Colonic mucosa (tissue), 4 donors: ENCODE measurements at regions not wholly inside any gene's neighbourhood (a gene's known extent, or its start where the extent isn't known, plus 50 kb on each side); places are given as distances from the start of the nearest gene placed in this dataset.
"Not testable (repeated sequence)": the region's sequence is repeated elsewhere in the genome, so short reads cannot be mapped to it uniquely, and the experiment has no call there.

Experiments used
- DNase-seq: peaks from one replicate; pipeline ENCODE4 v3.0.0-alpha.2; 2020
- H3K27ac ChIP-seq: fragments of 200-600 bp; one replicate; pipeline ENCODE4 v1.8.0; 2021
- H3K27me3 ChIP-seq: fragments of 200-600 bp; one replicate; pipeline ENCODE4 v1.8.0; 2021
- H3K36me3 ChIP-seq: fragments of 200-600 bp; one replicate; pipeline ENCODE4 v1.8.0; 2021
- H3K4me1 ChIP-seq: fragments of 200-600 bp; one replicate; pipeline ENCODE4 v1.8.0; 2021; ENCODE audit warnings: mild to moderate bottlenecking
- H3K4me3 ChIP-seq: fragments of 200-600 bp; one replicate; pipeline ENCODE4 v1.8.0; 2021
- H3K9ac ChIP-seq, 2 donors: one replicate each; pipeline ENCODE4 v1.7.0; 2013; ENCODE audit warnings: control low read depth in 2 of 2, low read depth in 2 of 2, low read length in 2 of 2
- H3K9me3 ChIP-seq: fragments of 200-600 bp; one replicate; pipeline ENCODE4 v1.8.0; 2021
- intact Hi-C: fragments of 100-400 bp; cut with DNase I; formaldehyde crosslinking; loops from one replicate; pipeline ENCODE4 v1.14.1; 2022
- TF ChIP-seq, protein P1 (sequence below): fragments of 200-600 bp; IDR thresholded peaks from one replicate; pipeline ENCODE4 v1.8.0; 2022; ENCODE audit warnings: antibody characterized with exemption, mild to moderate bottlenecking
- donor health status: healthy.
- donor health status: DM: no; HTN: no; CAD: no.
- donor health status: DM: no; HTN: no; CAD: no.

DNA sequence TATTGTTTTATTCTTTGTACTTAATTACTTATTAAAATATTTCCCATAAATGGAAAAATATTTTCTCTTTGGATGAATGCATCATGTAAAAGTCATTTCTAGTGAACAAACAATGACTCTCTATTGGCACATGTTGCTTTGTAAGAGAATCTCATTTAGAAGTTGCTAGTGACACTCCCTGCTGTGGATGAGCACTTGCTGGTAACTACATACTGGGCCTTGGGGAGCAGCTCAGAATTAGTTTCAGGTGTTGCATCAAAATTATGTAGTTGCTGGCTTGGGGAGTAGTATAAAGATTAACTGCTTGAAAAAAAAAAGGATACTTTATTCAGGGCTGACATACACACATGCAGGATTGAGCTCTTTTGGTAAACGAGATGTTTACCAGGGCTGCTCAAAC is 80.3 kb upstream of the KCNAB1 start:
- no peak overlapping the region for H3K9ac ChIP-seq
- intact Hi-C loops = no loop called here
- no peak overlapping the region for H3K4me3 ChIP-seq
- TF ChIP-seq, protein P1, sequence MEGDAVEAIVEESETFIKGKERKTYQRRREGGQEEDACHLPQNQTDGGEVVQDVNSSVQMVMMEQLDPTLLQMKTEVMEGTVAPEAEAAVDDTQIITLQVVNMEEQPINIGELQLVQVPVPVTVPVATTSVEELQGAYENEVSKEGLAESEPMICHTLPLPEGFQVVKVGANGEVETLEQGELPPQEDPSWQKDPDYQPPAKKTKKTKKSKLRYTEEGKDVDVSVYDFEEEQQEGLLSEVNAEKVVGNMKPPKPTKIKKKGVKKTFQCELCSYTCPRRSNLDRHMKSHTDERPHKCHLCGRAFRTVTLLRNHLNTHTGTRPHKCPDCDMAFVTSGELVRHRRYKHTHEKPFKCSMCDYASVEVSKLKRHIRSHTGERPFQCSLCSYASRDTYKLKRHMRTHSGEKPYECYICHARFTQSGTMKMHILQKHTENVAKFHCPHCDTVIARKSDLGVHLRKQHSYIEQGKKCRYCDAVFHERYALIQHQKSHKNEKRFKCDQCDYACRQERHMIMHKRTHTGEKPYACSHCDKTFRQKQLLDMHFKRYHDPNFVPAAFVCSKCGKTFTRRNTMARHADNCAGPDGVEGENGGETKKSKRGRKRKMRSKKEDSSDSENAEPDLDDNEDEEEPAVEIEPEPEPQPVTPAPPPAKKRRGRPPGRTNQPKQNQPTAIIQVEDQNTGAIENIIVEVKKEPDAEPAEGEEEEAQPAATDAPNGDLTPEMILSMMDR = no peak
- H3K4me1 ChIP-seq = no peaks in the 10 kb centered on the region
- H3K9me3 ChIP-seq = no peaks in the 10 kb centered on the region
- no peaks in the 10 kb centered on the region for H3K27me3 ChIP-seq
- H3K27ac ChIP-seq = no peak overlapping the region
- no peaks in the 10 kb centered on the region for H3K36me3 ChIP-seq
- no peak for DNase-seq

DNA sequence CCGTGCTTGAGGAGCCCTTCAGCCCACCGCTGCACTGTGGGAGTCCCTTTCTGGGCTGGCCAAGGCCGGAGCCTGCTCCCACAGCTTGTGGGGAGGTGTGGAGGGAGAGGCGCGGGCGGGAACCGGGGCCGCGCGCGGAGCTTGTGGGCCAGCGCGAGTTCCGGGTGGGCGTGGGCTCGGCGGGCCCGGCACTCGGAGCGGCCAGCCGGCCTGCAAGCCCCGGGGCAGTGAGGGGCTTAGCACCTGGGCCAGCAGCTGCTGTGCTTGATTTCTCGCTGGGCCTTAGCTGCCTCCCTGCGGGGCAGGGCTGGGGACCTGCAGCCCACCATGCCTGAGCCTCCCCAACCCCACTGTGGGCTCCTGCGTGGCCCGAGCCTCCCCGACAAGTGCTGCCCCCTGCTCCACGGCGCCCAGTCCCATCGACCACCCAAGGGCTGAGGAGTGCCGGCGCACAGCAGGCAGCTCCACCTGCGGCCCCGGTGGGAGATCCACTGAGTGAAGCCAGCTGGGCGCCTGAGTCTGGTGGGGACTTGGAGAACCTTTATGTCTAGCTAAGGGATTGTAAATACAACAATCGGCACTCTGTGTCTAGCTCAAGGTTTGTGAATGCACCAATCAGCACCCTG is 79.0 kb upstream of the KCNAB1 start:
- intact Hi-C loops, H3K4me3 ChIP-seq, H3K27ac ChIP-seq, DNase-seq, H3K27me3 ChIP-seq, H3K4me1 ChIP-seq, H3K9ac ChIP-seq, H3K36me3 ChIP-seq, H3K9me3 ChIP-seq: not testable (repeated sequence)

DNA sequence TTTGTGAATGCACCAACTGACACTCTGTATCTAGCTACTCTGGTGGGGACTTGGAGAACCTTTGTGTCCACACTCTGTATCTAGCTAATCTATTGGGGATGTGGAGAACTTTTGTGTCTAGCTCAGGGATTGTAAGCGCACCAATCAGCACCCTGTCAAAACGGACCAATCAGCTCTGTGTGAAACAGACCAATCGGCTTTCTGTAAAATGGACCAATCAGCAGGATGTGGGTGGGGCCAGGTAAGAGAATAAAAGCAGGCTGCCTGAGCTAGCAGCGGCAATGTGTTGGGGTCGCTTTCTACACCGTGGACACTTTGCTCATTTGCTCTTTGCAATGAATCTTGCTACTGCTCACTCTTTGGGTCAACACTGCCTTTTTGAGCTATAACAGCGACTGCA is 78.5 kb upstream of the KCNAB1 start:
- H3K36me3 ChIP-seq, H3K4me3 ChIP-seq, H3K9me3 ChIP-seq, H3K9ac ChIP-seq, H3K27ac ChIP-seq, DNase-seq, H3K27me3 ChIP-seq, intact Hi-C loops, H3K4me1 ChIP-seq: not testable (repeated sequence)

DNA sequence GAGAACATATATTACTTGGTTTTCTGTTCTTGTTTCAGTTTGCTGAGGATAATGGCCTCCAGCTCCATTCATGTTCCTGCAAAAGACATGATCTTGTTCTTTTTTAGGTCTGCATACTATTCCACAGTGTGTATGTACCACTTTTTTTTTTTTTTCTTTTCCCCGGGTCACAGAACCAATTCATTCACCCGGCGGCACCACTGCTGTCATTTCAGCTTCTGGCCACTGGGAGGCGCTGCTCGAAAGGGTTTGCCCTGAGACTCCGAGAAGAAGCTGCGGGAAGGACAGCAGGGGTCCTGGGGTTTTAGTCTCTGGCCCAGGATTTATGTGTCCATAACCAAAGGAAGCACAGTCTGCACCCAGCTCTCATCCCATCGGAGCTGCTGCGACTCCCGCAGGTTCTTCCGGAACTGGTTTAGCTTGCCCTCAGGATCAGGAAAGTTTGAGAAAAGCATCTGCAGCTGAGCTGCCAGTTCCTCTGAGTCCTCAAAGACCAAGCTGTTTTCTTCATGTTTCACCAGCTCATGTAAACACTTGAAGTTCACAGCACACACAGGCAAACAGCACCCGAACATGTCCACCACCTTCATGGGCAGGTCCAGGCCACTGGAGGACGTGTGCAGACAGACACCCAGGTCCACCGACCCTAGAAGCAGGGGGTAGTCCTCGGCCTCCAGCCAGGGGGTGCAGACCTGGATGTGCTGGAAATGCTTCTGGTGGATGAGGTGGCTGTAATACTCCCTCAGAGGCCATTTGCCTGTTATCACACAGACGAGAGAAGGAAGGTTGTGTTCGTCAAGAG is 76.3 kb upstream of the KCNAB1 start:
- H3K9ac ChIP-seq, intact Hi-C loops, H3K27ac ChIP-seq, H3K4me3 ChIP-seq, H3K36me3 ChIP-seq, H3K9me3 ChIP-seq, H3K4me1 ChIP-seq, H3K27me3 ChIP-seq: not testable (repeated sequence)
- TF ChIP-seq, protein P1 = peak; percentile 65
- peak; percentile 37 for DNase-seq

DNA sequence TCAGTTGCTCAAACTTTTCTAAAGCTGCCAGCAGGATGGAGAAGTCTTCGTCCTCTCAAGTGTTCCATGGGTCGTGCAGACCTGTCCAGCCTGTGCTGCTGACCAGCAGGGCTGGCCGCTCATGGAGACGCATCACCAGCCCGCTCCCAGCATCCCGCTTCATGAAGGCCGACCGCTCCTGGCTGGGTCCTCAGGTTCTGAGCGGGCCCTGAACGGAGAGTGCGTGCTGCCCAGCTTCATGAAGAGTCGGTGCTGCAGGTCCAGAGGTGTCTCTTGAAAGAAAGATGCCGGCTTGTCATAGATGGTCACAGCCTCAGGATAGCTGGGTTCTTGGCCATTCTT is 75.8 kb upstream of the KCNAB1 start:
- Histone ChIP-seq H3K27ac (no peak overlapping the region), H3K36me3 (no peaks in the 10 kb centered on the region), H3K9me3 (no peaks in the 10 kb centered on the region), H3K9ac (no peak overlapping the region), H3K4me3 (no peak overlapping the region), H3K4me1 (no peaks in the 10 kb centered on the region), H3K27me3 (no peaks in the 10 kb centered on the region)
- no peak for DNase-seq
- TF ChIP-seq, protein P1 = no peak
- intact Hi-C loops = no loop called here

DNA sequence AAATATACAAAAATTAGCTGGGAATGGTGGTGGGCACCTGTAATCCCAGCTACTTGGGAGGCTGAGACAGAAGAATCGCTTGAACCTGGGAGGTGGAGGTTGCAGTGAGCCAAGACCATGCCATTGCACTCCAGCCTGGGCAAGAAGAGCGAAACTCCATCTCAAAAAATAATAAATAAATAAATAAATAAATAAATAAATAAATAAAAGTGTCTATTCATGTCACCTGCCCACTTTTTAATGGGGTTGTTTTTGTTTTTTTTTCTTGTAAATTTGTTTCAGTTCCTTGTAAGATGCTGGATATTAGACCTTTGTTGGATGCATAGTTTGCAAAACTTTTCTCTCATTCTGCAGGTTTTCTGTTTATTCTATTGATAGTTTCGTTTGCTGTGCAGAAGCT is 71.9 kb upstream of the KCNAB1 start:
- H3K27me3 ChIP-seq, H3K9me3 ChIP-seq, H3K36me3 ChIP-seq, DNase-seq, H3K9ac ChIP-seq, H3K4me3 ChIP-seq, H3K4me1 ChIP-seq, H3K27ac ChIP-seq, intact Hi-C loops: not testable (repeated sequence)

DNA sequence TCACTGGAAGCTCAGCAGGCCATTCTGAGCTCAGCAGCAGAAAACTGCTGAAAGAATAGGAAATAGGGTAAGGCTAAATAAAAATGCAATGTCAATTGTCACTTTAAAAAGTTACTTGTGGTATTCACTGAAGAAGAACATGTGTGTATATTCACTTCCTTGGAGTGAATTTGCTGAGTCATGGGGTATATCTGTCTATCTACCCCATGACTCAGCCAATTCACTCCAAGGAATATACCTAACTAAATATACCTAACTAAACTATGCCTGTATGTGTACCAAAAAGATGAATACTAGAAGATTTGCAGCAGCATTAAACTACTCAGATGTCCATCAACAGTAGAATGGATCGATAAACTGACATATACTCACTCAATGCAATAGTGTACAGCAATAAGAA is 69.5 kb upstream of the KCNAB1 start:
- no peak overlapping the region for H3K27ac ChIP-seq
- H3K27me3 ChIP-seq = no peaks in the 10 kb centered on the region
- H3K4me3 ChIP-seq = no peak overlapping the region
- H3K9me3 ChIP-seq = no peaks in the 10 kb centered on the region
- intact Hi-C loops = no loop called here
- no peak overlapping the region for H3K9ac ChIP-seq
- H3K4me1 ChIP-seq = no peaks in the 10 kb centered on the region
- no peak for DNase-seq
- no peaks in the 10 kb centered on the region for H3K36me3 ChIP-seq
- TF ChIP-seq, protein P1 = no peak
